Osteocyte (in vitro differentiated cells): ENCODE measurements at regions not wholly inside any gene's neighbourhood (a gene's known extent, or its start where the extent isn't known, plus 50 kb on each side); places are given as distances from the start of the nearest gene placed in this dataset.

Source experiments
- DNase-seq: peaks from one replicate; pipeline ENCODE4 v3.0.0; 2021; ENCODE audit warnings: mixed read lengths; ENCODE audit not compliant: unreplicated experiment; ENCODE audit errors: extremely low spot score
- H3K27ac Mint-ChIP-seq: one replicate; pipeline ENCODE4 v1.8.0; 2021; ENCODE audit warnings: mild to moderate bottlenecking, mixed read lengths; ENCODE audit not compliant: unreplicated experiment
- H3K27me3 Mint-ChIP-seq: one replicate; pipeline ENCODE4 v1.8.0; 2021; ENCODE audit warnings: mixed read lengths; ENCODE audit not compliant: unreplicated experiment
- H3K36me3 Mint-ChIP-seq: one replicate; pipeline ENCODE4 v1.8.0; 2021; ENCODE audit warnings: mixed read lengths; ENCODE audit not compliant: unreplicated experiment
- H3K4me1 Mint-ChIP-seq: one replicate; pipeline ENCODE4 v1.8.0; 2021; ENCODE audit warnings: mixed read lengths; ENCODE audit not compliant: unreplicated experiment
- H3K4me3 Mint-ChIP-seq: one replicate; pipeline ENCODE4 v1.8.0; 2021; ENCODE audit warnings: mild to moderate bottlenecking, moderate library complexity, mixed read lengths; ENCODE audit not compliant: unreplicated experiment
- H3K9me3 Mint-ChIP-seq: one replicate; pipeline ENCODE4 v1.8.0; 2021; ENCODE audit warnings: mixed read lengths; ENCODE audit not compliant: unreplicated experiment
- CTCF ChIP-seq: fragments of 200-600 bp; sonication (generic); IDR thresholded peaks from 2 replicates; pipeline ENCODE4 v1.5.0; 2021; ENCODE audit warnings: antibody characterized with exemption, mild to moderate bottlenecking, moderate library complexity

- Mint-ChIP-seq H3K9me3 (no peaks in the 10 kb centered on the region), H3K27me3 (peaks cover 51% of the 10 kb centered on the region), H3K4me3 (no peak overlapping the region), H3K4me1 (no peaks in the 10 kb centered on the region), H3K27ac (no peak overlapping the region), H3K36me3 (no peaks in the 10 kb centered on the region)
- no peak for DNase-seq
- TF ChIP-seq CTCF = no peak
Observed at GRCh38 chr5:148708854-148709253, 54.5 kb upstream of the HTR4 start.

GRCh38 chr5:148711961-148712360 is 57.6 kb upstream of the HTR4 start:
- no peak overlapping the region for H3K4me3 Mint-ChIP-seq
- no peaks in the 10 kb centered on the region for H3K9me3 Mint-ChIP-seq
- H3K36me3 Mint-ChIP-seq = no peaks in the 10 kb centered on the region
- TF ChIP-seq CTCF = no peak
- peaks cover 53% of the 10 kb centered on the region for H3K27me3 Mint-ChIP-seq
- no peak for DNase-seq
- H3K27ac Mint-ChIP-seq = no peak overlapping the region
- no peaks in the 10 kb centered on the region for H3K4me1 Mint-ChIP-seq

- no peaks in the 10 kb centered on the region for H3K36me3 Mint-ChIP-seq
- no peak overlapping the region for H3K27ac Mint-ChIP-seq
- no peak for TF ChIP-seq CTCF
- H3K4me3 Mint-ChIP-seq = no peak overlapping the region
- H3K27me3 Mint-ChIP-seq = peaks cover 60% of the 10 kb centered on the region
- DNase-seq = no peak
- H3K9me3 Mint-ChIP-seq = no peaks in the 10 kb centered on the region
- H3K4me1 Mint-ChIP-seq = no peaks in the 10 kb centered on the region
Observed at GRCh38 chr5:148713735-148714508, 59.6 kb upstream of the HTR4 start.

GRCh38 chr5:148716716-148717115 is 62.4 kb upstream of the HTR4 start:
- Mint-ChIP-seq H3K27me3 (peaks cover 65% of the 10 kb centered on the region), H3K4me3 (no peak overlapping the region), H3K9me3 (no peaks in the 10 kb centered on the region), H3K36me3 (no peaks in the 10 kb centered on the region), H3K4me1 (no peaks in the 10 kb centered on the region), H3K27ac (no peak overlapping the region)
- no peak for TF ChIP-seq CTCF
- no peak for DNase-seq

GRCh38 chr5:148717668-148718067 is 63.3 kb upstream of the HTR4 start:
- no peak overlapping the region for H3K27ac Mint-ChIP-seq
- no peak for DNase-seq
- H3K27me3 Mint-ChIP-seq = peaks cover 64% of the 10 kb centered on the region
- no peak for TF ChIP-seq CTCF
- H3K4me3 Mint-ChIP-seq = no peak overlapping the region
- H3K4me1 Mint-ChIP-seq = no peaks in the 10 kb centered on the region
- H3K9me3 Mint-ChIP-seq = no peaks in the 10 kb centered on the region
- no peaks in the 10 kb centered on the region for H3K36me3 Mint-ChIP-seq
